ENCODE measurements at regions not wholly inside any gene's neighbourhood (a gene's known extent, or its start where the extent isn't known, plus 50 kb on each side); places are given as distances from the start of the nearest gene placed in this dataset.
A peak's percentile ranks its signal among the peaks of the same experiment; 100 is the strongest.

DNA sequence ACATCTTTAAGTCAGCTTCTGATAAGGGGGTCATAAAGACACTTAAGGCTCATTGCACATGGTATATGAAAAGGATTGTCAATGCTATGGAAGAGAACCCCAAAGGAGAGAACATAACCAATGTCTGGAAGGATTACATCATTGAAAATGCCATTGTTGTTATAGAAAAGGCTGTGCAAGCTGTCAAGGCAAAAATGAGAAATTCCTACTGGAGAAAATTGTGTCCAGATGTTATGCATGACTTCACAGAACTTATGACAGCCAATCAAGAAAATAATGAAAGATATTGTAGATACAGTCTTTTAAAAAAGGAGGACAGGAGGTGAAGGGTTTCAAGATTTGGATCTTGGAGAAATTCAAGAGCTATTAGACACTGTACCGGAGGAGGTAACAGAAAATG is 96.3 kb upstream of the MBNL1 start:
- no peaks in the 10 kb centered on the region for H3K4me1 ChIP-seq (ENCODE audit: control insufficient read depth, insufficient read depth, low read length)
- WGBS (ENCODE audit: insufficient coverage, insufficient read length) = no CpG with 5 or more reads among the region's 1 CpG
- H3K9me3 ChIP-seq (ENCODE audit: control insufficient read depth, insufficient read depth, low read length) = no peaks in the 10 kb centered on the region
- no peaks in the 10 kb centered on the region for H3K27me3 ChIP-seq (ENCODE audit: control insufficient read depth, insufficient read depth, low read length)
- no peak overlapping the region for H3K27ac ChIP-seq (ENCODE audit: low read length)
- no peak for DNase-seq (ENCODE audit: low read depth, low spot score)
- H3K4me3 ChIP-seq (ENCODE audit: low read length) = no peak overlapping the region
- no peaks in the 10 kb centered on the region for H3K36me3 ChIP-seq (ENCODE audit: control insufficient read depth, insufficient read depth, low read length)

DNA sequence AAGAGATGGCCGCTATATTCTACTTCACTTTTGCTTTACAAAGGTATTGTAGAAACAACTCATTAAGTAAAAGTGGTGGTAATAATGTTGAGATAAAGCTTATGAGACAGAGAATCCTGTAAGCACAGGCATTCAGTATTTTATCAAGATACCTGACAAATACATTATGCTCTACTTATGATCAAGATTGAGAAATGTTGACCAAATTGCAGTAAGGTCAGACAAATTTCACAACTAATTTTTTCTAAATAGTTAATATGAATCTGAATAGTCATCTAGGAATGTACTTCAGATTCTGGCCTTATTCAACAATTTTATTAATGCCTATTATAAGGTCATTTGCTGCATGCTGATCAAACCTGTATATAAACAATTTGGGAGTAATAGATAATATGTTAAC is 95.1 kb upstream of the MBNL1 start:
- DNase-seq (ENCODE audit: low read depth, low spot score) = no peak
- H3K27me3 ChIP-seq (ENCODE audit: control insufficient read depth, insufficient read depth, low read length) = no peaks in the 10 kb centered on the region
- no peak overlapping the region for H3K27ac ChIP-seq (ENCODE audit: low read length)
- no peaks in the 10 kb centered on the region for H3K9me3 ChIP-seq (ENCODE audit: control insufficient read depth, insufficient read depth, low read length)
- H3K36me3 ChIP-seq (ENCODE audit: control insufficient read depth, insufficient read depth, low read length) = no peaks in the 10 kb centered on the region
- H3K4me3 ChIP-seq (ENCODE audit: low read length) = no peak overlapping the region
- no CpG with 5 or more reads among the region's 1 CpG for WGBS (ENCODE audit: insufficient coverage, insufficient read length)
- H3K4me1 ChIP-seq (ENCODE audit: control insufficient read depth, insufficient read depth, low read length) = no peaks in the 10 kb centered on the region

DNA sequence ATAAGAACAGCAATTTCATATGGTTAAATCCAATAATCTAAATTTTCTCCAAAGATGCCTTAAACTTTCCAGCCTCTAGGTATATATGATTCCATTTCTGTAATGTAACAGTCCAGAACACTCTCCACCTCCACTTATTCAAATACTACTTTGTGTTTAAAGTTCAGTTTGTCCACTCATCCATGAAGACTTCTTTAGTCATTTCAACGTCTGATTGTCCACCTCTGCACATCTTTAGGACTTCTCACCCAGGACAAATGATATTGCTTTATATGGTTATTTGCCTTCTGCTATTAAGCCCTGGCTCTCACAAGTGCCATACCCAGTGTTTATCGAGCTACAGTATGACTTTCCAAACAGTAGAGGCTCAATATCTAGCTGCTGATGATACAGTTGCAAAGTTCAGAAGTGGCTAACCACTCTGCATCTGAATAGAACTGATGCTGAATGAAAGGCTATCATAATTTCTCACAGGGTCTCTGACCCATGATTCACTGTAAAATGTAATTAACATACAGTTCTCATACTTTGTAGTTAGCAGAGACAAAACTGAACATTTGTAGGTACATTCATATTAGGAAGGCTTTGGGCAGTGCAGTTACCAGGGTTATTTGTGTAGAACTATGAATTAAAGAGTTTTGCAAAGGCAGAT is 93.7 kb upstream of the MBNL1 start:
- WGBS (ENCODE audit: insufficient coverage, insufficient read length) = no CpG with 5 or more reads among the region's 2 CpGs
- Histone ChIP-seq H3K4me3 (ENCODE audit: low read length) (no peak overlapping the region), H3K36me3 (ENCODE audit: control insufficient read depth, insufficient read depth, low read length) (no peaks in the 10 kb centered on the region), H3K4me1 (ENCODE audit: control insufficient read depth, insufficient read depth, low read length) (no peaks in the 10 kb centered on the region), H3K9me3 (ENCODE audit: control insufficient read depth, insufficient read depth, low read length) (no peaks in the 10 kb centered on the region), H3K27ac (ENCODE audit: low read length) (no peak overlapping the region), H3K27me3 (ENCODE audit: control insufficient read depth, insufficient read depth, low read length) (no peaks in the 10 kb centered on the region)
- no peak for DNase-seq (ENCODE audit: low read depth, low spot score)

DNA sequence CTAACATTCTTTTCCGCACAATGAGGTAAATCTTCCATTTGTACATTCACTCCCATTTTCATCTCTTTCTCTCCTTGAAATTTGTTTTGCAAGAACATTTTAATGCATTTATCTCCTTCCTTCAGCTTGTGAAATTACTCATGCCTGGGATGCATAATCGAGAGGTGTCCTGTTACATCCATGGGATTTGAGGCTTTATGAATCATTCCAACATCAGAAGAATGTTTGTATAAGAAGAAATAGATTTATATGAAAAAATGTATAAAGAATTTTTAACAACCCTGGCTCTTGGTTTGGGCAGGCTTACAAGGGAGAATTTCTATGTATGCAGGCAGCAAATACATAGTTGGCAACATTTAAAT is 93.2 kb upstream of the MBNL1 start:
- no peaks in the 10 kb centered on the region for H3K9me3 ChIP-seq (ENCODE audit: control insufficient read depth, insufficient read depth, low read length)
- H3K27me3 ChIP-seq (ENCODE audit: control insufficient read depth, insufficient read depth, low read length) = no peaks in the 10 kb centered on the region
- no CpG with 5 or more reads among the region's 2 CpGs for WGBS (ENCODE audit: insufficient coverage, insufficient read length)
- H3K4me3 ChIP-seq (ENCODE audit: low read length) = no peak overlapping the region
- H3K36me3 ChIP-seq (ENCODE audit: control insufficient read depth, insufficient read depth, low read length) = no peaks in the 10 kb centered on the region
- no peak for DNase-seq (ENCODE audit: low read depth, low spot score)
- H3K27ac ChIP-seq (ENCODE audit: low read length) = no peak overlapping the region
- no peaks in the 10 kb centered on the region for H3K4me1 ChIP-seq (ENCODE audit: control insufficient read depth, insufficient read depth, low read length)

DNA sequence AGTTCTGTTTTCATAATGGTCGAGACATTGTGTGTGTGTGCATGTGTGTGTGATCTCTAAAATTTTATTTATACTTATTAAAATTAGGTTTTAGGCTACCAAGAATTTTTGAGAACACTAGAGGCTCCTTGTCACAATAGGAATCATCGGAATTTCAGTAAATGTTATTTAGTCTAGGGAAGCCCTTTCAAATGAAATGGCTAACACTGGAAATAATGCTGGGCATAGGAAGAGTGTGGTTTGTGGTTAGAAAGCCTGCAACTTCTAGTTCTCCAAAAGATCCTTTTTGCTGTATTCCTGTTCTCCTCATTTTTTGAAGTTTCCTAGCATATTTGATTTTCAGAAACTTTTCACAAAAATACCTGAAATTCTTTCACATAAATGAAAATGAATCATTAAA is 92.5 kb upstream of the MBNL1 start:
- H3K36me3 ChIP-seq (ENCODE audit: control insufficient read depth, insufficient read depth, low read length) = no peaks in the 10 kb centered on the region
- H3K4me1 ChIP-seq (ENCODE audit: control insufficient read depth, insufficient read depth, low read length) = no peaks in the 10 kb centered on the region
- no peaks in the 10 kb centered on the region for H3K9me3 ChIP-seq (ENCODE audit: control insufficient read depth, insufficient read depth, low read length)
- no CpG with 5 or more reads among the region's 2 CpGs for WGBS (ENCODE audit: insufficient coverage, insufficient read length)
- H3K4me3 ChIP-seq (ENCODE audit: low read length) = no peak overlapping the region
- H3K27me3 ChIP-seq (ENCODE audit: control insufficient read depth, insufficient read depth, low read length) = no peaks in the 10 kb centered on the region
- DNase-seq (ENCODE audit: low read depth, low spot score) = no peak
- H3K27ac ChIP-seq (ENCODE audit: low read length) = no peak overlapping the region

DNA sequence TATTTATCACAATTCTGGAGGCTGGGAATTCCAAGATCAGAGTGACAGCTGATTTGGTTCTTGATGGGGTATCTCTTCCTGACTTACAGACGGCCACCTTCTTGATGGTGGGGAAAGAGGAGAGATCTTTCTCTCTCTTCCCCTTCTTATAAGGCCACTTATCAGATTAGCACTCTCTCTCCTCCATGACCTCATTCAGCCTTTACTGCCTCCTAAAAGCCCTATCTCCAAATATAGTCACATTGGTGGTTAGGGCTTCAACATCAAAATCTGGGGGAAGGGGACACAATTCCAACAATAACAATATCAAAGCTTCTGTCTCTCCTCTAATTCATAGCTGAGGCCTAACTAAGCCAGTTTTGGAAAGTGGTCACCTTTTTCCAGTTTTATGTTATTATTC is 91.7 kb upstream of the MBNL1 start:
- Histone ChIP-seq H3K4me3 (ENCODE audit: low read length) (no peak overlapping the region), H3K36me3 (ENCODE audit: control insufficient read depth, insufficient read depth, low read length) (no peaks in the 10 kb centered on the region), H3K9me3 (ENCODE audit: control insufficient read depth, insufficient read depth, low read length) (no peaks in the 10 kb centered on the region), H3K27ac (ENCODE audit: low read length) (no peak overlapping the region), H3K4me1 (ENCODE audit: control insufficient read depth, insufficient read depth, low read length) (no peaks in the 10 kb centered on the region), H3K27me3 (ENCODE audit: control insufficient read depth, insufficient read depth, low read length) (no peaks in the 10 kb centered on the region)
- WGBS (ENCODE audit: insufficient coverage, insufficient read length) = no CpG with 5 or more reads among the region's 1 CpG
- no peak for DNase-seq (ENCODE audit: low read depth, low spot score)

DNA sequence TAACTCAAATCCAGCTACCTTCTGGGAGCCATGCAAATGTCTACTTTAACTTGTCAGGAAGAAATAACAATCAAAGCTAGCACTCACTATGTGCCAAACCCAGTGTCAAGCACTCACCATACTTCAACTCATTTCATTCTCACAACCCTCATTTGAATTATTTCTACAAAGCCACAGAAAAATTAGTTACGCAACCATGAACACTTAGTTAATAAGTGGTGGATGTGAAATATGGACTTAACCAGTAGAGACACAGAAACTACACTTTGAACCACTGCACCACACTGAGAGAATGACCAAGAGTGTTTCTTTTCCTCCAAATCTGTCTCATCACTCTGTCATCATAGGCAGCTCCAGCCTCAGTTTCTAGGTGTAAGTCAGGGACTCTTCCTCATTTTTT is 91.0 kb upstream of the MBNL1 start:
- Histone ChIP-seq H3K36me3 (ENCODE audit: control insufficient read depth, insufficient read depth, low read length) (no peaks in the 10 kb centered on the region), H3K4me1 (ENCODE audit: control insufficient read depth, insufficient read depth, low read length) (no peaks in the 10 kb centered on the region), H3K27ac (ENCODE audit: low read length) (no peak overlapping the region), H3K27me3 (ENCODE audit: control insufficient read depth, insufficient read depth, low read length) (no peaks in the 10 kb centered on the region), H3K9me3 (ENCODE audit: control insufficient read depth, insufficient read depth, low read length) (no peaks in the 10 kb centered on the region), H3K4me3 (ENCODE audit: low read length) (no peak overlapping the region)
- 100% methylated on average over 1 of the region's 1 CpG for WGBS (ENCODE audit: insufficient coverage, insufficient read length)
- DNase-seq (ENCODE audit: low read depth, low spot score) = no peak

DNA sequence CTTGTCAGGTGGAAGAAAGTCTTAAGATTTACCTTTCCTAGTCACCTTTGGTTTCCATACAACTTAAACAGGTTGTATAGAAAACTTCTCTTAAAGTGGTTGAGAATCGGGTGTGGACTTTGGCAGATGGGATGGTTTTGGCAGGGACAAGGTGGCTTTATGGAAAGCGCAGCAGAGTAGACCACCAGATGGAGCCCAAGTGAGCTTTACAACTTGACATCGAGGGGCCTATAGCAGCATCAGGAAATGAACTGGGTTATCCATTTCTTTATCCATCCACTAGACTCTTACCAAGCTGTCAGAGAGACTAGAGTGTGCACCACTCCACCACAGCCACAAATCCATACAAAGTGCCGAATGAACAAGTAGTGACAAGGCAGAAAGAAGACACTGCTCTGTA is 85.3 kb upstream of the MBNL1 start:
- no peaks in the 10 kb centered on the region for H3K36me3 ChIP-seq (ENCODE audit: control insufficient read depth, insufficient read depth, low read length)
- peak; percentile 27 for DNase-seq (ENCODE audit: low read depth, low spot score)

DNA sequence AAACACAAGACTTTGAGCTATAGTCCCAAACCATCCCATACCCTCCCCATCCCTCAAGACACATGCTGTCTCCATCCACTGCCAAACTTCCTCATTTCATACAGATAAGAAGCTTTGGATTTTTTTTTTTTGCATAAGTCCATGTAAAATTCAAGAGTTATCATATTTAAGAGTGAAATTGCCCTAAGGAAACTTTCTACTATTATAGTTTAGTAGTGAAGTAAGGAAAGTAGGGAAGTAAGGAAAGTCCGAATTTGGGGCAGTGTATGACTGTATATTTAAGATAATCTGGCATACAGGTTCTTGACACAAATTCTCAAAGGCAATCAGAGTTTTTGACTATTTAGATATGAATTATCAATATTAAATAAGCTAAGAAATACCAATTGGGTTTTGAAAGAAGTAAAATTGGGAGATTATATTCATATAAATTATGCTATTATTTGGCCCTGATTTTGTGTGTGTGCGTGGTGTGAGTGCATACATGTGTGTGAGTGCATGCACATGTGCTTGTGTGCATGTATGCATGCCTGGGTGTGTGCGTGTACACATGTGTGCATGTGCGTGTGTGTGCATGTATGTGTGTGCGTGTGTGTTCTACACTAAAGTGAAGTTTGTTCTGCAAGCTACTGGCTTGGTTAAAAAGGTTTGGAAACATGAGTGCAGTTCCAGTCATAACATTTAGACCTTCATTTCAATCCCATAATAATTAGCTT is 83.6 kb upstream of the MBNL1 start:
- H3K36me3 ChIP-seq (ENCODE audit: control insufficient read depth, insufficient read depth, low read length) = no peaks in the 10 kb centered on the region
- no peak for DNase-seq (ENCODE audit: low read depth, low spot score)
- H3K27ac ChIP-seq (ENCODE audit: low read length) = no peak overlapping the region
- 100% methylated on average over 1 of the region's 5 CpGs for WGBS (ENCODE audit: insufficient coverage, insufficient read length)
- no peaks in the 10 kb centered on the region for H3K4me1 ChIP-seq (ENCODE audit: control insufficient read depth, insufficient read depth, low read length)
- H3K9me3 ChIP-seq (ENCODE audit: control insufficient read depth, insufficient read depth, low read length) = no peaks in the 10 kb centered on the region
- H3K27me3 ChIP-seq (ENCODE audit: control insufficient read depth, insufficient read depth, low read length) = no peaks in the 10 kb centered on the region
- no peak overlapping the region for H3K4me3 ChIP-seq (ENCODE audit: low read length)

More for the DNA sequence above, 85.3 kb upstream of the MBNL1 start:
- Histone ChIP-seq H3K9me3 (ENCODE audit: control insufficient read depth, insufficient read depth, low read length) (no peaks in the 10 kb centered on the region), H3K27me3 (ENCODE audit: control insufficient read depth, insufficient read depth, low read length) (no peaks in the 10 kb centered on the region), H3K4me3 (ENCODE audit: low read length) (no peak overlapping the region), H3K4me1 (ENCODE audit: control insufficient read depth, insufficient read depth, low read length) (no peaks in the 10 kb centered on the region), H3K27ac (ENCODE audit: low read length) (no peak overlapping the region)
- no CpG with 5 or more reads among the region's 4 CpGs for whole genome bisulfite sequencing (ENCODE audit: insufficient coverage, insufficient read length)

DNA sequence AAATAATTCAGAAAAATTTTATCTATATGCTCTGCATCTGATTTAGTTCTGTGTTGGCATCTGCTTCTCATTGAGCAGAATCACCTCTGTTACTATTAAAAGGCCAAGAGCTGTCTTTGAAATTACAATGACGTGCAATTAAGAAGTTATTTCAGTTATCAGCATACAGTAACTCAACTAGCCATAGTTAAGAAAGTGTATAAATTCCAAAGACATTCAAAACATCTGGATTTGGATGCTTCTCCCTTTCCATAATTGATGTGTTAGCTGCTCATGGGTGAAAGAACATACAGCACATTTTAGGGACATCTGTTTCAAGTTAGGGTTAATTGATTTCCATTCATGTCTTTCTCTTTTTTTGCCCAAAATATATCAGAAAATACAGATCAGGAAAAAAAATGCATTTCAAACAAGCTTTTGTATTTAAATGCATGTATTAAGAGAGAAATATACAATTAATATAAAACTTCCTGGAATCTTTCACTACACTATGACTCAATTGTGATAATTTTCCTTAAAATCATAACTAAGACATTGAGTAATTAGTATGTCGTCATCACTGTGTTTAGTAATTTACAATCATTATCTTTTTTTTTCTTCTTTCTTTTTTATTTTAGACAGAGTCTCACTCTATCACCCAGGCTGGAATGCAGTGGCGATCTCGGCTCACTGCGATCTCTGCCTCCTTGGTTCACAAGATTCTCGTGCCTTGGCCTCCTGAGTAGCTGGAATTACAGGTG is 82.7 kb upstream of the MBNL1 start:
- Histone ChIP-seq H3K36me3 (ENCODE audit: control insufficient read depth, insufficient read depth, low read length) (no peaks in the 10 kb centered on the region), H3K27me3 (ENCODE audit: control insufficient read depth, insufficient read depth, low read length) (no peaks in the 10 kb centered on the region), H3K4me1 (ENCODE audit: control insufficient read depth, insufficient read depth, low read length) (no peaks in the 10 kb centered on the region), H3K9me3 (ENCODE audit: control insufficient read depth, insufficient read depth, low read length) (no peaks in the 10 kb centered on the region), H3K4me3 (ENCODE audit: low read length) (no peak overlapping the region), H3K27ac (ENCODE audit: low read length) (no peak overlapping the region)
- WGBS (ENCODE audit: insufficient coverage, insufficient read length) = no CpG with 5 or more reads among the region's 6 CpGs
- DNase-seq (ENCODE audit: low read depth, low spot score) = no peak

Measured in iPS DF 6.9 (cell line).